MM.1S (cell line): ENCODE measurements at regions not wholly inside any gene's neighbourhood (a gene's known extent, or its start where the extent isn't known, plus 50 kb on each side); places are given as distances from the start of the nearest gene placed in this dataset.

ENCODE experiments used
- EZH2 ChIP-seq: fragments of 300-600 bp; sonication (generic); optimal IDR thresholded peaks from 2 replicates; pipeline ENCODE3; 2017; ENCODE audit warnings: low read depth, mild to moderate bottlenecking, antibody characterized with exemption, low read length, mixed read lengths
- EZH2phosphoT487 ChIP-seq: fragments of 300-600 bp; sonication (generic); IDR thresholded peaks from 2 replicates; pipeline ENCODE4 v1.6.1; 2018; ENCODE audit warnings: antibody characterized with exemption, low read length
- TF ChIP-seq, protein P1 (sequence below): fragments of 300-600 bp; sonication (generic); IDR thresholded peaks from 2 replicates; pipeline ENCODE4 v1.5.1; 2016; ENCODE audit warnings: antibody characterized with exemption, low read length, mixed read lengths

DNA sequence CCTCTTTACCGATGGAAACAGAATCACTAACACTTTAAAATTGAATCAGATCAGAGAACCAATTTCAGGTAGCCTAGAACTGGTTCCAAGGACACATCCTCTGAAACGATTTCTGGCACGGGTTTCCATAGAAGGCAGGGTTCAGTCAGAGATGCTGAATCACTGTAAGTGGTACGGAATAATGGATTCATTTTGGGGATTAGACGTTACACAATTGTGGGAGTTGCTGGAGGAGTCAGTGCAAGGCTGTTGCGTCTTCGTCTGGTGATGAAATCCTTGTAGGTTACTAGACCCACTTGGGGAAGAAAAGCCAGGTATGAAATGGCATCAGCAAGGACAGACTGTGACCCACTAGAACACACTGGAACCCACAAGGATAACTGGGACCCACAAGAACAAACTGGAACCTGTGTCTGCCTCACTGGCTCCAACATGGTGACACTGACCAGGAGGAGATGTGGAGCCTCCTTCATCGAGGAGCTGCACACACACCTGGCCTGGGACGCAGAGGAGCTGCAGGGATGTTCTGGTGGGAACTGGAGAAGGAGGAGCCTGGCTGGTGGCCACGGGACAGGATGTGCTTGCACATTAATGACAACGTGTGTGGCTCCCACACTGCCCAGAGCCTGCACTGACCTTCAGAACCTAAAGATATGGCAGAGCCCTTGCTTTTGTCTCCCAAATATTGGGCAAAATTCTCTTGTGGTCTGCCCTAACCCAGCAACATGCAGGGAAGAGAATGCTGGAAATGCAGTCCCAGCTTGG, 105.1 kb downstream of the TRAPPC11 start:
- TF ChIP-seq, protein P1, sequence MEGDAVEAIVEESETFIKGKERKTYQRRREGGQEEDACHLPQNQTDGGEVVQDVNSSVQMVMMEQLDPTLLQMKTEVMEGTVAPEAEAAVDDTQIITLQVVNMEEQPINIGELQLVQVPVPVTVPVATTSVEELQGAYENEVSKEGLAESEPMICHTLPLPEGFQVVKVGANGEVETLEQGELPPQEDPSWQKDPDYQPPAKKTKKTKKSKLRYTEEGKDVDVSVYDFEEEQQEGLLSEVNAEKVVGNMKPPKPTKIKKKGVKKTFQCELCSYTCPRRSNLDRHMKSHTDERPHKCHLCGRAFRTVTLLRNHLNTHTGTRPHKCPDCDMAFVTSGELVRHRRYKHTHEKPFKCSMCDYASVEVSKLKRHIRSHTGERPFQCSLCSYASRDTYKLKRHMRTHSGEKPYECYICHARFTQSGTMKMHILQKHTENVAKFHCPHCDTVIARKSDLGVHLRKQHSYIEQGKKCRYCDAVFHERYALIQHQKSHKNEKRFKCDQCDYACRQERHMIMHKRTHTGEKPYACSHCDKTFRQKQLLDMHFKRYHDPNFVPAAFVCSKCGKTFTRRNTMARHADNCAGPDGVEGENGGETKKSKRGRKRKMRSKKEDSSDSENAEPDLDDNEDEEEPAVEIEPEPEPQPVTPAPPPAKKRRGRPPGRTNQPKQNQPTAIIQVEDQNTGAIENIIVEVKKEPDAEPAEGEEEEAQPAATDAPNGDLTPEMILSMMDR: no peak
- no peak for TF ChIP-seq EZH2
- TF ChIP-seq EZH2phosphoT487: no peak
